GM12873 (cell line): ENCODE measurements at regions not wholly inside any gene's neighbourhood (a gene's known extent, or its start where the extent isn't known, plus 50 kb on each side); places are given as distances from the start of the nearest gene placed in this dataset.

Experiments
- CTCF ChIP-seq: IDR thresholded peaks from 2 replicates; pipeline ENCODE4 v1.5.1; 2012; ENCODE audit warnings: low read depth, mild to moderate bottlenecking, moderate library complexity, low read length, control low read depth; ENCODE audit not compliant: insufficient read depth; ENCODE audit errors: missing control alignments

DNA sequence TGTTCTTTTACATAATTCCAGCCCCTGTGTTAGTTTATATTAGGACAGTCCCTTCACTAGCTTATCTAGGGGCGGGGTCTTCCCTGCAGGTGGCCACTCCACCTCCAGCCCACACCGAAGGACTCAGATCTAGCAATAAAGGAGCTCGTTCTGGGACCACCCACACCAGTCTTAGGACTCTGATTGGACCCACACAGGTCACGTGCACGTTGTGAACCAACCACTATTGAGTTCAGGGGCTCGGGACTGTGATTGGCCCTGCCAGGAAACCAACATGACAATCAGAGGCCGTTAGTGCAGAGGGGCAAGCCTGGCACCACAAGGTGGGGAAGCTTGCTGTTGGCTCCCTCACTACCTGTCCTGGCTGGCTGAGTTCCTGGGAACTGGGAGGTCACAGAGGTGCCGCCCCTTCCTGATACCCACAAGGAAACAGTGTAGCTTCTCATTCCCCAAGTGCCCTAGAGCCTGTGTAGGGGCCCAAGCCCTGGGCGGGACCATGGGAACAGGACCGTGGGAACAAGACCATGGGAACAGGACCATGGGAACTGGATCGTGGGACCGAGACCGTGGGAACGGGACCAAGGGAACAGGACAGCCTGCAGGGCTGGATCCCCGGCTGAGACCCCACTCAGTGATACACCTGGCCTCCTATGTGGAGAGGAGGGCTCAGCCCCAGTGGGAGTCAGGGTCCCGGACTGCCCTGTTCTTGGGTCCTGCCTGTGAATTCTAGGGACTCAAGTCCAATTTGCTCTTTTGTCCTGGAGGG is 297.8 kb downstream of the ADGRD1 start:
- no peak for TF ChIP-seq CTCF

- TF ChIP-seq CTCF: no peak
These were observed 299.8 kb downstream of the ADGRD1 start for GRCh38 chr12:131253376-131254026.

GRCh38 chr12:131254374-131254773 is 300.7 kb downstream of the ADGRD1 start:
- TF ChIP-seq CTCF: no peak

GRCh38 chr12:131258398-131258797 is 304.7 kb downstream of the ADGRD1 start:
- no peak for TF ChIP-seq CTCF

- TF ChIP-seq CTCF: no peak
These were observed 306.7 kb downstream of the ADGRD1 start for GRCh38 chr12:131260251-131260905.

- TF ChIP-seq CTCF: no peak
These were observed 307.2 kb downstream of the ADGRD1 start for GRCh38 chr12:131260954-131261353.

DNA sequence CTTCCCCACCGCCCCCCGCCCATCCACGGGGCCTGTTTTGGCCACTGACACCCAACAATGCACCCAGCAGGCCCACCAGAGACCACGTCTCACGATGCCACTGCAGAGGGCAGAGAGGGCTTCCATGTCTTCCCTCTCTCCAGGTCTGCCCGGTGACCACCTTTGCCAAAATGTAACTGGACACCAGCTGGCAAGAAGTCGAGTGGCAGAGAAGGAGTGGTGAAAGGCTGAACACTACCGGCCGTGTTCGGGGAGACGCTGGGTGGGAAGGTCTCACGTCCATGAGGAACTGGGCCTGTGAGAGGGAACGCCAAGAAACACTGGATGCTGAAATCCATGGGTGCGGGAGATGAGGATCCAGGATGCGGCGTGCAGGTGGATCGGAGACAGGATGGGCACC is 308.2 kb downstream of the ADGRD1 start:
- no peak for TF ChIP-seq CTCF
